Common myeloid progenitor, CD34-positive (primary cell): ENCODE measurements at regions not wholly inside any gene's neighbourhood (a gene's known extent, or its start where the extent isn't known, plus 50 kb on each side); places are given as distances from the start of the nearest gene placed in this dataset.

Source experiments
- CTCF ChIA-PET: fragments of 350-600 bp; sonication (Branson Sonifier 250); formaldehyde crosslinking; loops from one replicate; lab custom pipeline; 2021; ENCODE audit warnings: antibody characterized with exemption; lab: Charles Lee
- POLR2A ChIA-PET: fragments of 350-600 bp; sonication (Branson Sonifier 250); formaldehyde crosslinking; loops from one replicate; lab custom pipeline; 2021; ENCODE audit warnings: antibody characterized with exemption; lab: Charles Lee
- DNase-seq, 3 donors: peaks; one replicate each; pipeline versions ENCODE4 v3.0.0 to v3.0.0-alpha.2; 2013
- H3K27ac ChIP-seq, 2 experiments: 1 replicate in 1 of 2; 2 replicates in 1 of 2; pipeline ENCODE4 v1.7.0; 2013; ENCODE audit warnings: inconsistent platforms in 2 of 2, low read length in 2 of 2, mild to moderate bottlenecking in 2 of 2, low read depth in 1 of 2, moderate library complexity in 1 of 2; ENCODE audit not compliant: severe bottlenecking in 2 of 2, insufficient read depth in 1 of 2, poor library complexity in 1 of 2
- H3K27me3 ChIP-seq, 5 experiments: replicated peaks in 2 of 5; 1 replicate in 3 of 5; 2 replicates in 2 of 5; pipeline versions ENCODE4 v1.6.1 to v1.7.0; 2013; ENCODE audit warnings: low read length in 4 of 5, mild to moderate bottlenecking in 2 of 5, moderate library complexity in 2 of 5, inconsistent platforms in 1 of 5; ENCODE audit not compliant: insufficient read depth in 5 of 5, control insufficient read depth in 4 of 5
- H3K36me3 ChIP-seq, 4 experiments: 1 replicate in 2 of 4; 2 replicates in 2 of 4; pipeline versions ENCODE4 v1.6.1 to v1.7.0; 2013; ENCODE audit warnings: low read length in 3 of 4, control low read depth in 1 of 4, mild to moderate bottlenecking in 1 of 4; ENCODE audit not compliant: control insufficient read depth in 4 of 4, insufficient read depth in 4 of 4
- H3K4me1 ChIP-seq, 4 experiments: 1 replicate in 3 of 4; 2 replicates in 1 of 4; pipeline versions ENCODE4 v1.6.1 to v1.7.1; 2013; ENCODE audit warnings: low read length in 3 of 4, mild to moderate bottlenecking in 3 of 4, control low read depth in 1 of 4, inconsistent platforms in 1 of 4, moderate library complexity in 1 of 4; ENCODE audit not compliant: control insufficient read depth in 4 of 4, insufficient read depth in 4 of 4; ENCODE audit errors: control extremely low read depth in 1 of 4
- H3K4me3 ChIP-seq, 7 experiments: 1 replicate in 4 of 7; 2 replicates in 3 of 7; pipeline versions ENCODE4 v1.5.1 to v1.7.0; 2013; ENCODE audit warnings: mild to moderate bottlenecking in 7 of 7, low read length in 6 of 7, moderate library complexity in 6 of 7, inconsistent platforms in 2 of 7, low read depth in 2 of 7, control low read depth in 1 of 7; ENCODE audit not compliant: insufficient read depth in 4 of 7, control insufficient read depth in 1 of 7; ENCODE audit errors: extremely low read depth in 1 of 7
- H3K9me3 ChIP-seq, 5 experiments: 1 replicate in 4 of 5; 2 replicates in 1 of 5; pipeline versions ENCODE4 v1.6.1 to v1.7.1; 2013; ENCODE audit warnings: low read length in 4 of 5, mild to moderate bottlenecking in 2 of 5, inconsistent platforms in 1 of 5, low read depth in 1 of 5, moderate library complexity in 1 of 5; ENCODE audit not compliant: control insufficient read depth in 4 of 5, insufficient read depth in 2 of 5; ENCODE audit errors: control extremely low read depth in 1 of 5
- WGBS: methylation state at CpG from one replicate; pipeline ENCODE4 v1.1.5; 2013; ENCODE audit not compliant: insufficient coverage; 5-methylcytosine and 5-hydroxymethylcytosine counted together

DNA sequence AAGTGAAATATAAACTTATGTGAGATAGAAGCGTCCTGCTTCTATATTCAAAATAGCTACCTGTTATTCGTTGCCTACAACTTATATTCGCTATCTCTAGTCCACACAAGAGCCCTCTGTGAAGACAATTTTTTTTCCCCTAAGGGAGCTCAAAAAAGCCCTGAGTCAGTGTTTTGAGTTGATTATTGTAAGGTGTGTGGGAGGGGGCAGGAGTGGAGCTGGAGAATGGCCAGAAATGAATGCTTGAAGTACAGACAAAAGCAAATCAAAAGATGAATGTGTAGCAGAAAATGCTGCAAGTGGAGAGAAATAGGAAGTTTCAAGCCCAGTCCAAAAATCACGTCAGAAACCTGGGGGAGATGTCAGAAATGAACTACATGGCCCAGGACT, 655.0 kb upstream of the LCORL start:
- Histone ChIP-seq H3K27ac (no peak overlapping the region), H3K27me3 (no peaks in the 10 kb centered on the region), H3K9me3 (no peaks in the 10 kb centered on the region), H3K4me1 (no peaks in the 10 kb centered on the region), H3K4me3 (no peak overlapping the region), H3K36me3 (no peaks in the 10 kb centered on the region)
- CTCF ChIA-PET, result interaction anchor here (1.1 kb wide), 1 partner anchor 11 kb away, joined by 3 read pairs; no protein-coding TSS in a partner anchor
- POLR2A ChIA-PET, result no interaction called here
- WGBS, result 73% methylated on average over 1 of the region's 4 CpGs
- DNase-seq, result no peak

DNA sequence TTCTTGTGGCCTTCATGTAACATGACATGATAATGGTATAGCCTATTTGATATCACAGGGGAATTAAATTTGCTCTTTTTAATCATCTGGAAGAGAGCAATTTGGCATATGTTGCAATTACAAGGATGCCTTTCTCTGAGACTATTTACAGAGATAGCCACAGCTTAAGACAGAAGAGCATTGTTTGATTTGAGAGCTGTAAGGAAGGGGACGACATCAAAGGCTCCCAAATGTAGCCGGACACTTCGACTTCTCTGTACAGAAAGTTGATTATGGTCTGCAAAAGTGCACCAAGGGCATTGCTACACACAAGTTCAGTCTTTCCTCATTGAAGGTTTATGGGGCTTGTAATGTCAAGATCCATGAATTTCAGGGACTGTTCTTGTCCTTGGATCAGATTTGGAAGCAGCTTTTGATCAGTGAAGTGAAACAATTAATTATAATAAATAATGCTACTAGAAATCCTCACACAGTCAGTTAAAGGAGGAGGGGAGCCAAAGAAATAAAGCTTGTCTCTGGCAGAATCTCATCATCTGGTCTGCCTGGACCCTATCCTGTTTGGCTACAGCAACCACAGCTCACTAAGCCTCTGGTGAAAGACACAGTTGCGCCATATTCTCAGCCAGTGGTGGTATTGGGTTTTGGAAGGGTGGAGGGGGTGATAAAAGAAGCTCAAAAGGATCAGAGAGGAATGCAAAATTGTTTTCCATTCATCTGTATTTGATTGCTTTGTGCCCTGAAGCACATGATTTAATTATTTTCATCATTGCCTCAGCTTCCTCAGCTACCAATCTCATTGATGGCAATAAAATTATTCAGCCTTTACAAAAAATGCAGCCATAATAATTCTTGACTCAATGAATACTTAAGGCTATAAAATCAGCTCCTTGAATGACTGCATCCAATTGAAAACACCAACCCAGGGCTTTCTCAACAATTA, 654.3 kb upstream of the LCORL start:
- no peak overlapping the region for H3K27ac ChIP-seq
- POLR2A ChIA-PET, result no interaction called here
- CTCF ChIA-PET, result interaction anchor here (1.1 kb wide), 1 partner anchor 10 kb away, joined by 3 read pairs; no protein-coding TSS in a partner anchor
- WGBS, result 100% methylated on average over 4 of the region's 4 CpGs
- H3K36me3 ChIP-seq, result no peaks in the 10 kb centered on the region
- DNase-seq, result no peak
- H3K4me1 ChIP-seq, result no peaks in the 10 kb centered on the region
- H3K27me3 ChIP-seq, result no peaks in the 10 kb centered on the region
- no peak overlapping the region for H3K4me3 ChIP-seq
- H3K9me3 ChIP-seq, result no peaks in the 10 kb centered on the region

DNA sequence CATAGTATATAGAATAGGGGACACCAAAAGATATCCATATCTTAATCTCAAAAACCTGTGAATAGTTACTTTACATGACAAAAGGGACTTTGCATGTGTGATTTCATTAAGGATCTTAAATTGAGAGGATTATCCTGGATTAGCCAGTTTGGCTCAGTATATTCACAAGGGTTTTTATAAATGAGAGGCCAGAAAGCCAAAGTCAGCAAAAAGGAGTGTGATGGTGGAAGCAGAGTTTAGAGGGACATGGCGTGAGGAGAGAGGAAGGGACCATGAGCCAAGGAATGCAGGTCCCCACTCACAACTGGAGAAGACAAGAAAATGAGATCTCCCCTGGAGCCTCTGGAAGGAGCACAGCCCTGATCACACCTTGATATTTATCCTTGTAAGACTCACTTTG, 648.5 kb upstream of the LCORL start:
- no peak for DNase-seq
- no peaks in the 10 kb centered on the region for H3K27me3 ChIP-seq
- H3K27ac ChIP-seq, result no peak overlapping the region
- 100% methylated on average over 1 of the region's 1 CpG for WGBS
- H3K4me3 ChIP-seq, result no peak overlapping the region
- ChIA-PET POLR2A (no interaction called here), CTCF (interaction anchor here (0.7 kb wide), 1 partner anchor 45 kb away, joined by 3 read pairs; no protein-coding TSS in a partner anchor)
- no peaks in the 10 kb centered on the region for H3K9me3 ChIP-seq
- no peaks in the 10 kb centered on the region for H3K36me3 ChIP-seq
- no peaks in the 10 kb centered on the region for H3K4me1 ChIP-seq

DNA sequence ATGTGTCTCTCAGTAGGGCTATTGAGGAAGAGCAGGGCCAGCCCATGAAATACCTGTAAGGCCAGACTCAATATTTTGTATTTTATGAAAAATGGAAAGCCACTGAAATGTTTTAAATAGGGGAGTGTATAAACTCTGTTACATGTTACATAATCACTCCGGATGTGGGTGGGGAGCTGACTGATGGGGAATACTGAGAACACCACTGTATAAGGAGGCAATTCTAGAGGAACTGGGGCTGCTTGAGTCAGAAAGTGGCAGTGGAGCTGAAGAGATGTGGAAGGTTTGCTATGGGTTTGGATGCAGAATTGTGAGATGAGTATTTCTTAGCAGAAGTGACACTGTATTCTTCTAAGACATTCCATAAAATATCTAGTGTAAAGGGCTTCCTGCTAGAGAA, 647.8 kb upstream of the LCORL start:
- DNase-seq, result no peak
- ChIA-PET POLR2A (no interaction called here), CTCF (no interaction called here)
- 83% methylated on average over 1 of the region's 1 CpG for WGBS
- Histone ChIP-seq H3K4me1 (no peaks in the 10 kb centered on the region), H3K9me3 (no peaks in the 10 kb centered on the region), H3K36me3 (no peaks in the 10 kb centered on the region), H3K27me3 (no peaks in the 10 kb centered on the region), H3K27ac (no peak overlapping the region), H3K4me3 (no peak overlapping the region)

DNA sequence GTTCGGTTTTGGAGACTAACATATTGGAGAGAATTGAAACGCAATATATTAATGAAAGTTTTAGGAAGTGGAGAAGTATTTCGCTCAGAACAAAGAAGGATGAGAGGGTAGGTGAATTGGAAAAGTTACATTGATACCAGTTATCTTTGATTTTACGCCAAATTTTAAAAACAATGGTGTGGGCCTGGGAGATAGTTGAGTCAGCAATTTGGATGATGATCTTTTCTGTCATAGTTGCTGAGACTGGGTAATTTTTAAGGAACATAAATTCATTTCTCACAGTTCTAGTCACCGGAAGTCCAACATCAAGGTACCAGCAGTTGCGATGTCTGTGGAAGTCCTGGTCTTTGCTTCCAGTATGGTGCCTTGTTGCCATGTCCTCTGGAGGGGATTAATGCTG, 644.8 kb upstream of the LCORL start:
- H3K27me3 ChIP-seq, result no peaks in the 10 kb centered on the region
- 100% methylated on average over 2 of the region's 6 CpGs for whole genome bisulfite sequencing
- DNase-seq, result no peak
- ChIA-PET POLR2A (no interaction called here), CTCF (interaction anchor here (0.6 kb wide), 1 partner anchor 11 kb away, joined by 3 read pairs; no protein-coding TSS in a partner anchor)
- H3K4me1 ChIP-seq, result no peaks in the 10 kb centered on the region
- H3K36me3 ChIP-seq, result no peaks in the 10 kb centered on the region
- no peak overlapping the region for H3K27ac ChIP-seq
- no peak overlapping the region for H3K4me3 ChIP-seq
- H3K9me3 ChIP-seq, result no peaks in the 10 kb centered on the region

DNA sequence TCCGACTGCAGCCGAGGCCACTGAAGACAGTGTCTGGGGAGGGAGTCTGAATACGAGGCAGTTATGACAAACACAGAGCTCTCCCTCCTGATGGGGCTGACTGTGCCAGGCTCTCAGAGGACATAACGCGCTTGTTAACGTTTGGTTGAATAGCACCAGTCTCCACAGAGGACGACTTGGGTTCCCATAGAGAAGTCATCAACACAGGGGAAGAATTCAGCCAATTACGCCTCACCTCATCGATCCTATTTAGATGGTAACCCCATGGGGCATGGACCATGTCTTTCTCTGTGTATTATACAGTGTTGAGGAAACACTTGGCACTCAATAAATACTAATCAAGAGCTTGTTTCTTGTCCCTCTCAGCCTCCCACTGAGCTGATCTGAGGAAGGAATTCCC, 642.6 kb upstream of the LCORL start:
- DNase-seq, result no peak
- Histone ChIP-seq H3K36me3 (no peaks in the 10 kb centered on the region), H3K4me1 (no peaks in the 10 kb centered on the region), H3K9me3 (no peaks in the 10 kb centered on the region), H3K4me3 (no peak overlapping the region), H3K27ac (no peak overlapping the region), H3K27me3 (no peaks in the 10 kb centered on the region)
- ChIA-PET CTCF (no interaction called here), POLR2A (no interaction called here)
- WGBS, result 91% methylated on average over 5 of the region's 9 CpGs

DNA sequence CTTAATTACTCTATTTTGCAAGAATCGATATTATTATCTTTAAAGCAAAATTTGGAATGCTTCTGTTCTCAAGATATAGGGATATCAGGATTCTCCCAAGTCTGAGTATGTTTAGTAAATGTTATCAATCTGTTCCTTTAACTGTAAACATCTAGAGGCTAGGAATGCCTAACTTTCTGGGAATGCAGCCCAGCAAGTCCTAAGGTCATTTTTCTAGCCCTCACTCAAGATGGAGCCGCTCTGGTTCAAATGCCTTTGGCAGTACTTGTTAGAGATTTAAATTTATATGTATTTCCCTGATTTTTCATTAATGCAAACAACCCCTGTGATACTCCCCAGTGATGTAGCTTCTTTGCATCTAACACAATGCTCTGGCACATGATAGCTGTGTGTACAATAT, 623.8 kb upstream of the LCORL start:
- no peak overlapping the region for H3K4me3 ChIP-seq
- no CpG with 5 or more reads among the region's 2 CpGs for WGBS
- POLR2A ChIA-PET, result no interaction called here

More for the DNA sequence above, 623.8 kb upstream of the LCORL start:
- no peaks in the 10 kb centered on the region for H3K4me1 ChIP-seq
- H3K27me3 ChIP-seq, result no peaks in the 10 kb centered on the region
- no peak for DNase-seq
- H3K36me3 ChIP-seq, result no peaks in the 10 kb centered on the region
- CTCF ChIA-PET, result interaction anchor here (0.9 kb wide), 1 partner anchor 22 kb away, joined by 3 read pairs; no protein-coding TSS in a partner anchor
- no peak overlapping the region for H3K27ac ChIP-seq
- peaks cover 0 to 4% (median 0%) of the 10 kb centered on the region in 5 experiments for H3K9me3 ChIP-seq
